ENCODE measurements at regions not wholly inside any gene's neighbourhood (a gene's known extent, or its start where the extent isn't known, plus 50 kb on each side); places are given as distances from the start of the nearest gene placed in this dataset.

- no peak for DNase-seq (ENCODE audit: low spot score)
Observed at GRCh38 chr7:1378610-1379601, 80.4 kb downstream of the MICALL2 start.

- DNase-seq (ENCODE audit: low spot score): no peak
Observed at GRCh38 chr7:1380231-1380815, 78.9 kb downstream of the MICALL2 start.

GRCh38 chr7:1380821-1381580, 78.3 kb downstream of the MICALL2 start:
- no peak for DNase-seq (ENCODE audit: low spot score)

GRCh38 chr7:1382553-1383397, 76.5 kb downstream of the MICALL2 start:
- DNase-seq (ENCODE audit: low spot score): no peak

- DNase-seq (ENCODE audit: low spot score): no peak
Observed at GRCh38 chr7:1383398-1384112, 75.7 kb downstream of the MICALL2 start.

- no peak for DNase-seq (ENCODE audit: low spot score)
Observed at GRCh38 chr7:1384113-1384415, 75.2 kb downstream of the MICALL2 start.
